HG03558 (cell line): ENCODE measurements at regions not wholly inside any gene's neighbourhood (a gene's known extent, or its start where the extent isn't known, plus 50 kb on each side); places are given as distances from the start of the nearest gene placed in this dataset.
A peak's percentile ranks its signal among the peaks of the same experiment; 100 is the strongest.
"Not testable (repeated sequence)": the region's sequence is repeated elsewhere in the genome, so short reads cannot be mapped to it uniquely, and the experiment has no call there.

ENCODE experiments used
- ATAC-seq: cut with Tn5 transposase; IDR thresholded peaks from one replicate; pipeline ENCODE4 v1.9.1; 2021; ENCODE audit warnings: moderate number of reproducible peaks; ENCODE audit not compliant: unreplicated experiment; ENCODE audit errors: extremely low read depth

- no peak for ATAC-seq
Observed at GRCh38 chr10:60525716-60526585, 136.3 kb upstream of the ANK3 start.

GRCh38 chr10:60524541-60524940 is 134.9 kb upstream of the ANK3 start:
- no peak for ATAC-seq

- ATAC-seq = not testable (repeated sequence)
Observed at GRCh38 chr10:60523371-60523770, 133.7 kb upstream of the ANK3 start.

- ATAC-seq = no peak
Observed at GRCh38 chr10:60522617-60523016, 132.9 kb upstream of the ANK3 start.

GRCh38 chr10:60521974-60522405 is 132.3 kb upstream of the ANK3 start:
- no peak for ATAC-seq

DNA sequence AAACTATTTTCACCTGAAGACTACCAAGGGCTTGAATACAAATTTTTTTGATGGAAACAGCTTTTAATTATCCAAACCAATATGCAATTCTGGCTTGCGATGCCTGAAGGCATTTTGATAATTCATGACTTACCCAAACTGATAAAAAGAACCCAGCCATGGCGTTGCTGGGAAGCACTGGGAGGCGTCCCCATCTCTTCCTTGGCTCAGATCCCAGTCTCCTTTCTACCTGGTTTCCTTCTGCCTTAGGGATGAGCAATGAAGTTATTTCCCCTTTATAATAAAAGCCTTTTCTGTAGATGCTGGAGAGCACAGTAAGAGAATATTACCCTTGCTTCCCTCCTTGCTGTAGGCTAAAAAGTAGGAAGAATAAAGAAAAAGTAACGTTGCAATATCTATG is 129.1 kb upstream of the ANK3 start:
- no peak for ATAC-seq

DNA sequence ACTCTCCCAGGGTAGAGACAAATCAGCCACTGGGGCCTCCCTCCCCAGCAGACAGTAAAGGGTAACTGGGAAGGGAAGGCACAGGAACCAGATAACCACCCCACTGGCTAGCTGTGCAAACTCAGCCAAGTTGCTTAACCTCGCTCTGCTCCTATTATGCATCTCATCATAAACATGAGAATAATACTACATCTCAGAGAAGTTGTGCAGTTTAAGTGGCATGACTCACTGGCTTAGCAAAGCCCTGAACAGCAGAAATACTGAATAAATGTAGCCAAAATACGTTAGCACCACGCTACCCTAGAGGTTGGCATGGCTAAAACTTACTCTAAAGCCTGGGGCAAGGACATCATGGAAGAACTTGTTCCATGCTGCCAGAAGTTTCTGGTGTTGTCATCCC is 128.1 kb upstream of the ANK3 start:
- ATAC-seq = no peak

GRCh38 chr10:60513281-60513680 is 123.6 kb upstream of the ANK3 start:
- peak; percentile 47 for ATAC-seq

- no peak for ATAC-seq
Observed at GRCh38 chr10:60511477-60512229, 122.0 kb upstream of the ANK3 start.

DNA sequence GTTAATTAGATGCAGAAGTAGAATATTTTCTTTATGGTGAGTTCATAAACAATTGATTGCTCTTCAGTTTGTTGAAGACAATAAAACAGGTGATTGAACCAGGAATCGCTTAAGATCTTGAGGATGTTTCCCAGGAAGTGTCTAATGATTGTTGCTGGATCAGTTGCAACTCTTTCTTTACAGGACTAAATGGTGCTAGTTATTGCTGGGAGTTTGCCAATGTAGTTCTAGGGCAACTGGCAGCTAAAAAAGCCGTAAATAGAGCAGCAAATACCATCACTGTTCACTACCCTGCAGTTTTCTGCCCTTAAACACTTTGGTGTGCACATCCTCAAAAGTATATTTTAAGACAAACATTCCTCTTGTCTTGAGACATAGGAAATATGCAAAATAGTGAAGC is 119.2 kb upstream of the ANK3 start:
- no peak for ATAC-seq

DNA sequence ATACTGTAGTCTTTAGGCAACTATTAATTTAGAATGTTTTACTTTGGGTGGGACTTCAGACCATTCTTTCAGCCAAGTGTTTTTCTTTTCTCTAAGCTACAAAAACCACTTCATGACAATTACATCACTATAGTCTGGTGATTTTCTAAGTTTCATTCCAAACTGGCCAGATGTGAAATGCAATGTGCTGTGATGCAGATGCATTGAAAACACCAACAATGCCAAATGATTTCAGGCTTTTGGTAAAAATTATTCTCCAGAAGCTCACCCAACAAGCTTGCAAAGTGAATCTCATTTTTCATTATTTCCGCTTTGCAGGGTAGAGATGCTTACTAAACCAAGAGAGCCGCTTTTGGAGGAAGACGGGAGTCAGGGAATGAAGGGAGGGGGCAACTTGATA is 118.4 kb upstream of the ANK3 start:
- no peak for ATAC-seq

DNA sequence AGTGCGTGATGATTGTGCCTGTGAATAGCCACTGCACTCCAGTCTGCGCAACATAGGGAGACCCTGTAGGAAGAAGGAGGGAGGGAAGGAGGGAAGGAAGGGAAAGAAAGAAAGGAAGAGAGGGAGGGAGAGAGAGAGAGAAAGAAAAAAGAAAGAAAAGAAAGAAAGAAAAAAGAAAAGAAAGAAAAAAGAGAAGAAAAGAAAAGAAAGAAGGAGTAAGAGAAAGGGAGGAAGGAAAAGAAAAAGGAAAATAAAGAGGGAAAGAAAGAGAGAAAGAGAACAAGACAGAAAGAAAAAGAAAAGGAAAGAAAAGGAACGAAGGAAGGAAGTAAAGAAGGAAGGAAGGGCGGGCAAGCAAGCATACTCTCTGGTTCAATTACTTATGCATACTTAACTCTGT is 112.9 kb upstream of the ANK3 start:
- no peak for ATAC-seq

DNA sequence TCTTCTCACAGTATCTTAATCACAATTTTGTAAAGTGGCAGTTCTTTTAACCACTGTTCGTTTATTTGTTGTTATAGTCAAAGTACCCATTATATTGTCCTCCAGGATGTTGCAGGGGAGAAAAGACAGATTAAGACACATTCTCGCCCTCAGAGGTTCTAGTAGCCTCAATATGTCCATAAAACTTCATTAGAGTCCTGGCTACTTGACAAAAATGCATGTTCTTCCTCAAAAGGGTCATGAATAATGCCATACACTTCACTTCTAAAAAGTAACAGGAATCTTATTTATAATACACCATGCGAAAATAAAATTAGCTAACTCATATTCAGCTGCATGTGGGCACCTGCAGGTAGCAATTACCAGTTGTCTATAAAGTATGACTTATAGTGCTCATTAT is 109.3 kb upstream of the ANK3 start:
- no peak for ATAC-seq

GRCh38 chr10:60497364-60497763 is 107.7 kb upstream of the ANK3 start:
- no peak for ATAC-seq

GRCh38 chr10:60496181-60496580 is 106.5 kb upstream of the ANK3 start:
- ATAC-seq = no peak

DNA sequence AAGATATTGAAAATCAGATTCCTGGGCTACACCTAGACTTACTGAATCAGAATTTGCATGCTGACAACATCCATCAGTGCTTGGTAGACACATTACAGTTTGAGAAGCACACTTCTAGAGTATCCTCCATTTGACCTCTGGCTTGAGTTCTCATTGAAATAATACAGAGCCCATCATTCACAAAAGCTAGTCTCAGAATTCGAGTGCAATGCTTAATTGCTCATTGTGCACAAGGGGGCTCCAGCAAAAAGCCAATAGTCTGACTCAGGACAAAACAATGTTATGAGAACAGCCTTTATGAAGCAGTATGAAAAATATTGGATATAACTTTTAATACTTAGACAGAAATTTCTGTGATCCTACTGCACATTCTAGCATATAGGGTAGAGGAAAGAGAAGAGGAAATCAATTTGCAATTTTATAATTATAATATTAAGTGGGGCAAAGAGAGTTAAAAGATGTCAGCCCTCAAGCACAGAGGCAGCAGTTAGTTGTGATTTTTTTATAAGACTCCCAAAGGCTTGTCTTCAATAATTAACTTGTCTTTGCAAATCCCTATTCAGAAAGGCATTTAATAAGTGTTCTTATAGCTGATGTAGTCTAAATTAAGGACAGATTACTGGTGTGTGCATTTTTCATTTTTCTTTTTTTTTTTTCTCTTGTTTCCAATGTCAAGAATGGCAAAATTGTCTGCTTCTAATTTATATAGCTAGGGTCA is 105.8 kb upstream of the ANK3 start:
- ATAC-seq = no peak

GRCh38 chr10:60494774-60495173 is 105.1 kb upstream of the ANK3 start:
- ATAC-seq = no peak

DNA sequence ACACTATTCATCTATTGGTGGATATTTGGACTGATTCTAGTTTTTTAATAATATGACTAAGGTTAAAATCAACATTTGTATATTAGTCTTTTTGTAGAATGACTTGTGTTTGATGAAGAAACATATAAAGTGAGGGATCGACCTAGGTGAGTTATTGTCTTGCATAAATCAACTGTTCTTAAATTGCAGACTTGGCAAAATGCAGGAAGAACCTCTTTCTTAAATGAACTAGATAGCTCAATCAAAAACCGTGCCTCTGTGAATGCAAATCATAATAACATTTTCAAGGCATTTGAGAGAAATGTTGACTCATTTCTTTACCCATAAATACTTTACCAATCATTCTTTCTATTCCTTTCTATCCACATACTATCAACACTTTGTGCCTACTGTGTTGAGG is 101.5 kb upstream of the ANK3 start:
- ATAC-seq = no peak

DNA sequence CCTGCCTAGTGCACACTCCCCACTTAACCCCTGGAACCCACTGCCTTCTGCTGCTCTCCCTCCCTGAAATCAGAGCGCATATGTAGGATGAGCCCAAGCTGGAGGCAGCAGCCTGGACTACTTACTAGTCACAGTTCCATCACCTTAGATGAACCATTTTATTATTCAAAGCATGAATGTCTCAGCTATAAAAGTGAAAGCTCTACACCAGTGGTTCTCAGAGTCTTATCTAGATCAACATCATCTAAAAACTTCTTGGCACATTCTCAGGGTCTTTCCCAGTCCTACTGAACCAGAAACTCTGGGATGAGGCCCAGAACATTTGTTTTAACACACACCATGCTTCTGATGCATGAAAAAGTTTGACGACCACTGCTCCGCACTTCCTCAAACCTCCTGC is 100.3 kb upstream of the ANK3 start:
- no peak for ATAC-seq

- ATAC-seq = no peak
Observed at GRCh38 chr10:60488111-60488669, 98.5 kb upstream of the ANK3 start.

GRCh38 chr10:60487543-60487942 is 97.9 kb upstream of the ANK3 start:
- ATAC-seq = no peak
